Thoracic aorta (tissue), 2 donors: ENCODE measurements at regions not wholly inside any gene's neighbourhood (a gene's known extent, or its start where the extent isn't known, plus 50 kb on each side); places are given as distances from the start of the nearest gene placed in this dataset.
A peak's percentile ranks its signal among the peaks of the same experiment; 100 is the strongest.

Source experiments
- ATAC-seq: fragments of 150-250 bp; one replicate; pipeline ENCODE4 v1.8.0; 2017; ENCODE audit warnings: low read depth; ENCODE audit not compliant: insufficient number of reproducible peaks, low FRiP score
- DNase-seq: peaks from one replicate; pipeline ENCODE4 v3.0.0-alpha.2; 2020; ENCODE audit warnings: low spot score
- H3K27ac ChIP-seq, 2 donors: fragments of 200-600 bp; sonication (generic); 1 replicate in 1 of 2; 2 replicates in 1 of 2; pipeline ENCODE4 v1.5.1; 2016; ENCODE audit warnings: mild to moderate bottlenecking in 2 of 2, moderate library complexity in 2 of 2
- H3K27me3 ChIP-seq: fragments of 200-600 bp; sonication (generic); replicated peaks from 2 replicates; pipeline ENCODE4 v1.6.0; 2016; ENCODE audit warnings: mild to moderate bottlenecking; ENCODE audit not compliant: insufficient read depth
- H3K36me3 ChIP-seq: fragments of 200-600 bp; sonication (generic); one replicate; pipeline ENCODE4 v1.5.1; 2016
- H3K4me1 ChIP-seq, 2 donors: fragments of 200-600 bp; sonication (generic); 1 replicate in 1 of 2; 2 replicates in 1 of 2; pipeline versions ENCODE4 v1.5.1 to v1.6.0; 2016; ENCODE audit warnings: low read depth in 2 of 2, mild to moderate bottlenecking in 1 of 2; ENCODE audit not compliant: control insufficient read depth in 1 of 2
- H3K4me3 ChIP-seq: fragments of 200-600 bp; sonication (generic); 2 replicates; pipeline ENCODE4 v1.5.1; 2016; ENCODE audit warnings: mild to moderate bottlenecking
- H3K9me3 ChIP-seq: fragments of 200-600 bp; sonication (generic); 2 replicates; pipeline ENCODE4 v1.5.1; 2016
- CTCF ChIP-seq: fragments of 200-600 bp; sonication (generic); IDR thresholded peaks from one replicate; pipeline ENCODE4 v1.5.1; 2019; ENCODE audit warnings: antibody characterized with exemption

DNA sequence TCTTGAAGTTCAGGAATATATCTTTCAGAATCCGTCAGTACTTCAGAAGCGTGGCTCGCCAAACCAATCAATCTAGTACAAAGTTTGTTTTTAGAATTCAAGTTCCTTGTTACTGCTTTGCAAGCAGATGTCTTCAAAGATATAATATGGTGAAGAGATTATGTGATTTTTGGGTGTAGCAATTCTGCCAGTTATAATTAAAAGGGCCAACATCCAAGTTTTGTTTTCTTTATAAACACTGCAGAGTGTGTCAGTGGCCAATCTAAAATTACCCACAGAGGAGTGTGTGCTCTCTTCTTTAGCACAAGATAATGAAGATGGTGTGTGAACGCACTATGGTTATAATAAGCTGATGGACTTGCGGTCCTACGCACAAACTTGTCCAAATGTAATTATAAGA lies 493.6 kb upstream of the MDFIC2 start:
- Histone ChIP-seq H3K36me3 (no peaks in the 10 kb centered on the region), H3K27ac (no peak overlapping the region), H3K9me3 (no peaks in the 10 kb centered on the region), H3K27me3 (no peaks in the 10 kb centered on the region), H3K4me3 (no peak overlapping the region), H3K4me1 (peaks cover 7 to 39% of the 10 kb centered on the region in 2 donors)
- DNase-seq = no peak
- TF ChIP-seq CTCF = no peak
- ATAC-seq = no peak

DNA sequence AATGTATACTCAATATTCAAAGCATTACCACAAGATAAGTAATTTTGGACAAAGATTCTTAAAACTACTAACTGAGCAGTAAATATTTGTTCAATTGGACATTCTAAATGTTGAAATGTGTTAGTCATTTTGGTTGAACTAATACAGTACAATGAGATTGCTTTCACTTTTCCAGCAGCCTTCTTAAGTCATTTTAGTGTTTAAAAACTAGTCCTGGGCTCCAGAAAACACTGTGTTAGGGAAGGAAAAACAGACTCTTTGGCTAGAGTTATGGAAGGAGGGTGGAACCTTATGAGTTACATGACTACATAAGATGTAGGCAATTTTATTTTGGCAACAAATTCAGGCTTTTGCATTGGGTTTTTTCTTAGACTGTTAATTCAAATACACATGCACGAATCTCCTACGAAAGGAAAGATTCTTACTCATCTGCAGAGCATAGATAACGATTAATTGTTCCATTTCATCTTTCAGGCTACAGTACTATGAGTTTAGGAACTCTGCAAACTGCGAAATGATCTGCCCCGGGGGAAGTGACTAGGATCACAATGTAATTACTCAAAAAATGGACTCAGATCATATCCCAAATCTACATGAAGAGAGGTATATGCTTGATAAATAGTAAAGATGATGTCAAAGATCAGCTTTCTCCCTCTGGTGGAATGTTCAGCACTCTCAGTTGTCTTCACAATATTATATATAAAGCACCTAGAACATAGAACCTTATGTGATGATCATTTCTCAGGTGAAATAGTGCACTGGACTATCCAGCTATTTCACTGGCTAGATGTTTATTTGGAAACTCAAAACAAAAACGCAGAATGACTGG lies 492.8 kb upstream of the MDFIC2 start:
- no peak for TF ChIP-seq CTCF
- H3K4me3 ChIP-seq = peak overlapping the region; percentile 45
- H3K4me1 ChIP-seq = peaks cover 9 to 39% of the 10 kb centered on the region in 2 donors
- H3K27me3 ChIP-seq = no peaks in the 10 kb centered on the region
- H3K9me3 ChIP-seq = no peaks in the 10 kb centered on the region
- ATAC-seq = no peak
- no peak for DNase-seq
- no peaks in the 10 kb centered on the region for H3K36me3 ChIP-seq
- peak overlapping the region in 1 of 2 donors; percentile 7 for H3K27ac ChIP-seq

DNA sequence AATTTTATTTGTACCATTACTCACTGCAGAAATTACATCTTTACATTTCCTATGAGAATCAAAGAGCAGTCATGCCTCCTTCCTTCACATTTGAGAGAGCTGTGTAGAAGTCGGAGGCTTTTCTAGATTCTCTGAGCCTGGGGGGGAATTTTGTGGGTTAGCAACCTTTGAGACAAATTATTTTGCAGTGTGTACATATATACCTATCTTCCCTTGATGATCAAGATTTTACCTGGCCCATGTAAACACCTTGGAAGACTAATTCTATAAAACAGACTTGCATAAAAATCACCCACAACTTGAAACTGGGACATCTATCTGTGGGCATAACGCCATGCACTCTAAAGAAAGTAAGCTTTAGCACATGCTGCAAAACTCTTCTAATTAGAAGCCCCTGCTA lies 491.5 kb upstream of the MDFIC2 start:
- no peak for TF ChIP-seq CTCF

DNA sequence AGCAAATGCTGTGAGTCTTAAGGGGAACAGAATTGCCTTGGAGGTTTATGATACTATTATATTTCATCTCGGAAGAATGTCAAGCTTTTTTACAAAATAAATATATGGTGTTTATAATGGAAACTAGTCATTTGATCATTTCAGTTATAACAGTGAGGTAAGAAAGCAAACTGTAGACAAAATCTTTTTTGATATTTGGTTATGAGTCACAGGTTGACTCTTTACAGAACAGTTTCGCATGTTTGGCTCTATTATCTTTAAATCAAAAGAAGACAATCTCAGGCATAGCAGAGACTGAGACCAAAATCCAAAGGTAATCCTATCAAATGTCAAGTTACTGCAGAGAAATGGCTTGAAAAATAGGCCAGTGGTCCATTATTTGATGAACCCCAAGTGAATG lies 490.9 kb upstream of the MDFIC2 start:
- Histone ChIP-seq H3K9me3 (no peaks in the 10 kb centered on the region), H3K36me3 (no peaks in the 10 kb centered on the region), H3K4me3 (no peak overlapping the region), H3K27me3 (no peaks in the 10 kb centered on the region), H3K27ac (no peak overlapping the region), H3K4me1 (peaks cover 9 to 39% of the 10 kb centered on the region in 2 donors)
- DNase-seq (no peak), ATAC-seq (no peak)
- no peak for TF ChIP-seq CTCF

More for the DNA sequence above, 491.5 kb upstream of the MDFIC2 start:
- Histone ChIP-seq H3K36me3 (no peaks in the 10 kb centered on the region), H3K9me3 (no peaks in the 10 kb centered on the region), H3K4me3 (no peak overlapping the region), H3K27me3 (no peaks in the 10 kb centered on the region), H3K4me1 (peaks cover 9 to 39% of the 10 kb centered on the region in 2 donors), H3K27ac (no peak overlapping the region)
- ATAC-seq (no peak), DNase-seq (no peak)

- DNase-seq = no peak
- no peak for TF ChIP-seq CTCF
- Histone ChIP-seq H3K4me3 (no peak overlapping the region), H3K27ac (no peak overlapping the region), H3K27me3 (no peaks in the 10 kb centered on the region), H3K9me3 (no peaks in the 10 kb centered on the region), H3K36me3 (no peaks in the 10 kb centered on the region), H3K4me1 (peaks cover 9 to 28% of the 10 kb centered on the region in 2 donors)
- ATAC-seq = no peak
These were observed 488.5 kb upstream of the MDFIC2 start for GRCh38 chr3:70800951-70801350.
